HAP-1 (cell line): ENCODE measurements at regions not wholly inside any gene's neighbourhood (a gene's known extent, or its start where the extent isn't known, plus 50 kb on each side); places are given as distances from the start of the nearest gene placed in this dataset.

Experiments
- DNase-seq, 2 experiments: peaks; one replicate each; pipeline ENCODE4 v3.0.0-alpha.2; 2016 to 2020; ENCODE audit warnings: low spot score in 2 of 2
- H3K27me3 ChIP-seq: fragments of 250-450 bp; sonication (Bioruptor Pico); 2 replicates; pipeline ENCODE4 v1.5.1; 2020; ENCODE audit warnings: low read depth, mild to moderate bottlenecking, moderate library complexity
- H3K36me3 ChIP-seq: fragments of 250-450 bp; sonication (Bioruptor Pico); replicated peaks from 2 replicates; pipeline ENCODE4 v1.5.1; 2020; ENCODE audit warnings: mild to moderate bottlenecking
- H3K4me1 ChIP-seq: fragments of 250-450 bp; sonication (Bioruptor Pico); 2 replicates; pipeline ENCODE4 v1.5.1; 2020; ENCODE audit warnings: mild to moderate bottlenecking
- H3K4me3 ChIP-seq: fragments of 250-450 bp; sonication (Bioruptor Pico); 2 replicates; pipeline ENCODE4 v1.5.1; 2020; ENCODE audit warnings: mild to moderate bottlenecking, moderate library complexity
- H3K9me3 ChIP-seq: fragments of 250-450 bp; sonication (Bioruptor Pico); 2 replicates; pipeline ENCODE4 v1.5.1; 2020; ENCODE audit warnings: mild to moderate bottlenecking, moderate library complexity
- in situ Hi-C: fragments of 300-500 bp; cut with MboI; formaldehyde crosslinking; loops from 3 replicates; pipeline ENCODE4 v1.14.3; 2020; ENCODE audit warnings: low sequenced_read_pairs, inconsistent platforms, mixed read lengths

DNA sequence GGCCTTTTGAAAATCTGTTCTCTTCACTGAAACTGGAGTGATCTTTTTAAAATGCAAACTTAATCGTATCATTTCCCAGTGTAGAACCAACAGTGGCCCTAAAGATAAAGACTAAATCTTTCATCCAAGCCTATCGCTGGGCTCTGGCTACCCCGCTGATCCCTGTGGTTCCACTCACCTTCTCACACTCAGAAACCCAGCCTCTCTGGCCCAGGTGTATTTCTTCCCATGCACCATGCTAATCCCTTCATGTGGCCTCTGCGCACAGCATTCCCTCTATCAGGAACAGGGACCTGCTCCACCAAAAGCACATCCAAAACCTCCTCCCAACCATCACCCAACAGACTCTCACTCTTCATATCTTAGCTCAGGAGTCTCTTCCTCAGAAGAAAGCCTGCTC lies 214.1 kb upstream of the DAPK1 start:
- in situ Hi-C loops: no loop called here

DNA sequence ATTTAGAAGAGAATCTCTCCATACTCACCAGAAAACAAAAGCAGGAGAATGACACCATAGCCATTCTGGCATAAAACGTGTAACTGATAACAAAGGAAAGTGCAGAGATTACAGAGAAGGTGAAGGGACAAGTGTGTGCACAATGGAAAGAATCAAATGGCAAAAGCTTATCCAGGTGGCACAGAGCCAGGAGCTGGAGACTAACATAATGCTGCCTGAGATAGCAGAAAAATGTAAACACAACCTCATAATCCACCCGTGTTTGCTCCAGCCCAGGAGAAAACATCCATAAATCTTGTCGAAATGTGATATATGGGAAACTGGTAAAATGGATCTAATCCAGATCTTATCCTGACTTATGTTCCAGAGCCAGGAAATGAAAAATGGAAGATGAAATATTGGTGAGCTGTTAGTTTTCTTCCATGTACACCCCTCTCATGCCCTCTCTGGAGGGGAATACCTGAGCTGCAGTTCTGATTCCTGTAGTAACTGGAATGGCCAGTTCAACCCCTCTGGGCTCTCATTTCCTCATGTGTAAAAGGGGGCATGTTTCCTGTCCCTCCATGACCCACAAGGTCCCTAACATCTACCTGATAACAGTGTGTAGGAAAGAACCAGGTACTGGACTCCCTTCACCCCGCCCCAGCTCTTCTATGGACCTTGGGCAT lies 212.3 kb upstream of the DAPK1 start:
- no peaks in the 10 kb centered on the region for H3K27me3 ChIP-seq
- H3K4me3 ChIP-seq: no peak overlapping the region
- H3K9me3 ChIP-seq: no peaks in the 10 kb centered on the region
- H3K36me3 ChIP-seq: no peaks in the 10 kb centered on the region
- no peak for DNase-seq
- H3K4me1 ChIP-seq: no peaks in the 10 kb centered on the region
- in situ Hi-C loops: no loop called here

More for the DNA sequence above, 214.1 kb upstream of the DAPK1 start:
- no peaks in the 10 kb centered on the region for H3K36me3 ChIP-seq
- H3K27me3 ChIP-seq: no peaks in the 10 kb centered on the region
- no peaks in the 10 kb centered on the region for H3K9me3 ChIP-seq
- no peak for DNase-seq
- no peak overlapping the region for H3K4me3 ChIP-seq
- H3K4me1 ChIP-seq: no peaks in the 10 kb centered on the region

DNA sequence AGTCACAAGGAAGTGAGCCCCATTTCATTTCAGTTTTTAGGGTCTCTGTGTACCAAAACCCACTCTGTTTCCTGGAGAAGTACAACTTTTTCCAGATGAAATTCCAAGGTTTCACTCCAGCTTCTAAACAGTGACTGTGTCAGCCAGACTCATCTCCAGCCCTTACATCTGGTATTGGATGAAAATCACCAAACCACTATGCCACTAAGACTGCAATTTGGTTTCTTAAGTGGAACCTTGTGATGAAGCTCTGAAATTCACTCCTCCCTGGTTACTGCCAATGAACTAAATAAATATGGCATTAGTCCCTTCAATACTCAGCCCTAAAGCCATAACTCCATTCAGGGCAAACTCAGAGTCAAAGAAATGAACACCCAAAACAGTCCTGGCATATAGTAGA lies 211.2 kb upstream of the DAPK1 start:
- no peak for DNase-seq
- in situ Hi-C loops: no loop called here
- Histone ChIP-seq H3K27me3 (no peaks in the 10 kb centered on the region), H3K4me1 (no peaks in the 10 kb centered on the region), H3K36me3 (no peaks in the 10 kb centered on the region), H3K4me3 (no peak overlapping the region), H3K9me3 (no peaks in the 10 kb centered on the region)

DNA sequence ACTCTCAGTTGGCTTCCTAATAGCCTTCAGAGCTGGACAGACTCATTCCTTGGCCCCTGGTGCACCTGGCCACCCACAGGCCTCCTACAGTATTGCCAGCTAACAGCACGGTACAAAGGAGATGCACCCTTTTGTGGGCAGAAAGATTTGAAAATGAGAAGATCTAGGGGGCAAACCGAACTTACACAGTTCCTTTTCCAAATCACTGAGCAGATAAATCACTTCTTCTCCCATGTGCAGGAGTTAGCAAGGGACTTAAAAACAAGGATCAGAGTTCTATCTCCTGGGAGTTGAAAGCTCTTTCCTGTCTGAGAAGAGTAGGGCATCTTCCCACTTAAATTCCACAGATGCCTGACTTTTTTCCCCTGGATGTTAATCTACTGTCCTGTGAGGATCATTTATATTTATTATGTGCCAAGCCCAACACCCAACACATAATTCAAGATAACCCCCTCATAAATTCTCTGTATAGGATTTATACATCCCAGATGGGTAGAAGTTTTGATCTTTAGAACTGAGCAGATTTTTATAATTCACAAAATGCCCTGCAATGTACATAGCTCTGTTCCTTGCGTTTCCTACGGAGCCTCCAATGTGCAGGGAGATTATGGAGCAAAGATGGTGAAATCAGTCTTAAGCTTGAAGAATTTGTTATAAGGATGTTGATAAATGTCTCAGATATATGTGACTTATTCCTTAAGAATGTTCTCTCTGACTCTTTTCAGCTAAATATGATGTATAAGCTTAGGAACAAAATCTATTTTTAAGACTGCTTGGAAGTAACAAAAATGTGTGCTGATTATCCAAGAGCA lies 207.2 kb upstream of the DAPK1 start:
- no peaks in the 10 kb centered on the region for H3K4me1 ChIP-seq
- in situ Hi-C loops: no loop called here
- H3K36me3 ChIP-seq: no peaks in the 10 kb centered on the region
- H3K27me3 ChIP-seq: no peaks in the 10 kb centered on the region
- DNase-seq: no peak
- H3K9me3 ChIP-seq: no peaks in the 10 kb centered on the region
- H3K4me3 ChIP-seq: no peak overlapping the region

DNA sequence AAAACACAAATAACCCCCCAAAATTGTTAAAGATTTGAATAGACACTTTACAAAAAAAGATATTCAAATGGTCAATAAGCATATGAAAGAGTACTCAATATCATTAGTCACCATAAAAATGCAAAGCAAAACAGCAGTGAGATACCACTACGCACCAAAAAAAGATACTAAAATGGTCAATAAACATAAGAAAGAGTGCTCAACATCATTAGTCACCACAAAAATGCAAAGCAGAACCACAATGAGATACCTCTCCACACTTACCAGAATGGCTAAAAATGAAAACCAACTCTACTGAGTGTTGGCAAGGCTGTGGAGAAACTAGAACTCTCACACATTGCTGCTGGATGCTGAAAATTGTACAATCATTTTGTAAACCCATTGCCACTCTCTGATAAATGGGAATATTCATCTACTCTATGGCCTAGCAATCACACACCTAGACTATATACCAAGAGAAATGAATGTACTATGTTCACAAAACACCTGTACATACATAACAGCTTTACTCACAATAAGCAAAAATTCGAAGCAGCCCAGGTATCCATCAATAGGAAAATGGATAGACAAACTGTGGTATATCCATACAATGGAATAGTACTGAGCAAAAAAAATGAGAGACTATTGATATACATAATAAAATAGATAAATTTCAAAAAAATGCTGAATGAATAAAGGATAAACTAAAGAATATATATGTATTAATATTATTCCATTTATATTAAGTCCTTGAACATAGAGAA lies 205.0 kb upstream of the DAPK1 start:
- no peaks in the 10 kb centered on the region for H3K9me3 ChIP-seq
- H3K4me1 ChIP-seq: no peaks in the 10 kb centered on the region
- no peak for DNase-seq
- no peak overlapping the region for H3K4me3 ChIP-seq
- in situ Hi-C loops: no loop called here
- no peaks in the 10 kb centered on the region for H3K36me3 ChIP-seq
- no peaks in the 10 kb centered on the region for H3K27me3 ChIP-seq

DNA sequence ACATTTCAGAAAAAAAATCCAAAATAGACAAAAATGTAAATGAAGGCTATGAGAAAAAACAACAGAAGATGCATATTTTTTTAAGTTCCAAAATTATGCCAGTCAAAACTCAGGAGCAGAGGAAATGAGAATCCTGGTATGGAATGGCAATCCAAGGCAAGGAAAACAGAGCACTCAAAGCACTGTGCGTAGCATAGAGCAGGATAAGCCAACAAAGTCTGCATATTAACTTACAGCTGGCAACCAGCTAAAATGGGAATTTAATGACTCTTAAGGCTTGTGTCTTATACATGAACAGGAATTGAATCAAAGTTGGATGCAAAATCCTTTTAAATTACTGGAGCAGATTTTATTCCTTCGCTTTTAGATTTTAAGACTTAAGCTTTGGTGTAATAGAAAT lies 203.5 kb upstream of the DAPK1 start:
- in situ Hi-C loops: no loop called here
- Histone ChIP-seq H3K4me3 (no peak overlapping the region), H3K4me1 (no peaks in the 10 kb centered on the region), H3K36me3 (no peaks in the 10 kb centered on the region), H3K9me3 (no peaks in the 10 kb centered on the region), H3K27me3 (no peaks in the 10 kb centered on the region)
- no peak for DNase-seq

DNA sequence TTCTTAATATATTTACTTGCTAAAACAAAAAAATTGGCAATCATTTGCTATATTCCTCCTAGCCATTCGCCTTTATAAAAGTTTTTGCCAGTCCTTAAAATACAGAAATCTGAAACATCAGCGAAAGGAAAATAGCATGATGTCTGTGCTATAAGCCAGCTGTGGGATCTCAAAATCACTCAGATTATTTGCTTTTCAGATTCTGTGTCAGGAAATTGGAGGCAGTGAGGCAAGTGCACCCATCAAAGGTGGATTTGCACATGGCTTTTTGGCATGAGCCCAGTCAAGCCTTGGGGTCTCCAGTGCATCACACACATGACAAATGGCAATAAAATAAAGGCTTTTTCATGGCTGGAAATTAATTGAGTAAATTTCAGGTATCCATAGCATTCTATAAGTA lies 196.8 kb upstream of the DAPK1 start:
- H3K27me3 ChIP-seq: no peaks in the 10 kb centered on the region
- in situ Hi-C loops: loop anchor here (25.0 kb wide), 1 partner anchor 664 kb away; no protein-coding TSS in a partner anchor
- H3K4me3 ChIP-seq: no peak overlapping the region
- no peak for DNase-seq
- no peaks in the 10 kb centered on the region for H3K4me1 ChIP-seq
- no peaks in the 10 kb centered on the region for H3K36me3 ChIP-seq
- H3K9me3 ChIP-seq: no peaks in the 10 kb centered on the region

DNA sequence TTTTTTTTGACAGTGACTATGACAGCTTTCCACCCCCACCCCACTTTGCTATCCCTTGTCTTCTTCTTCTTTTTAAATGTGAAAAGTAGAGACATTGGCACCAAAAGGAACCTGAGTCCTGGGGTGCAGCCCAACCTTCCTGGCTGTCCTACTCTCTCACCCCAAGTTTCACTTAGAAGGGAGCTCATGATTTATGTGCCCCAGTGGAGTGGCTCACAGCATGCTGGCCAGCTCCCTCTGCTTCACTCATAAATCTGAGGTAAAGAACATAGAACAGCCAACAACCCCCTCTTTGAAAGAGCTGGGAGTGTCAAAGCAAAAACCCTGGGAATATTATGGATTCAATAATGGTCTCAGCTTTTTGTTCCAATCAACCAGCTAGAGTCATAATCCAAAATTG lies 196.3 kb upstream of the DAPK1 start:
- no peaks in the 10 kb centered on the region for H3K27me3 ChIP-seq
- in situ Hi-C loops: loop anchor here (25.0 kb wide), 1 partner anchor 664 kb away; no protein-coding TSS in a partner anchor
- H3K4me3 ChIP-seq: no peak overlapping the region
- no peaks in the 10 kb centered on the region for H3K9me3 ChIP-seq
- no peaks in the 10 kb centered on the region for H3K4me1 ChIP-seq
- no peaks in the 10 kb centered on the region for H3K36me3 ChIP-seq
- DNase-seq: no peak

DNA sequence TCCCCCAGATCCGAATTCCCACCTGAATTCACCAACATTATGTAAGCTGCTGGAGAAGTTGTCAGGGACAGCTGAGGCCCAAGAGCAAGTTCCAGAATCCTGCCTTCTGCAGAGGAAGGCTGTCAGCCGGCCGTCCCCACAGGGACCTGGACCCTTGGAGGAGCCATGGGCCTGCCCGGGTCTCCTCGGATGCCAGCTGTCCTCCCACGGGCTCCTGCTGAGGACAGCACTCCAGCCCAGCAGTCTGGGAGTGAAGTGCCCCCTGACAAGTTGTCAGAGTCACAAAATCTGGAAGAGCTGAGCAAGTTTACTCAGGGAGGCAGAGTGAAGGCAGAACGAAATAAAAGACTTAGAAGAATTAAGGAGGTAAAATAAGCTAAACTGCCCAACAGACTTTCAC lies 192.5 kb upstream of the DAPK1 start:
- no peaks in the 10 kb centered on the region for H3K27me3 ChIP-seq
- H3K9me3 ChIP-seq: no peaks in the 10 kb centered on the region
- no peaks in the 10 kb centered on the region for H3K36me3 ChIP-seq
- in situ Hi-C loops: loop anchor here (25.0 kb wide), 1 partner anchor 668 kb away; no protein-coding TSS in a partner anchor
- H3K4me3 ChIP-seq: no peak overlapping the region
- no peak for DNase-seq
- H3K4me1 ChIP-seq: no peaks in the 10 kb centered on the region

DNA sequence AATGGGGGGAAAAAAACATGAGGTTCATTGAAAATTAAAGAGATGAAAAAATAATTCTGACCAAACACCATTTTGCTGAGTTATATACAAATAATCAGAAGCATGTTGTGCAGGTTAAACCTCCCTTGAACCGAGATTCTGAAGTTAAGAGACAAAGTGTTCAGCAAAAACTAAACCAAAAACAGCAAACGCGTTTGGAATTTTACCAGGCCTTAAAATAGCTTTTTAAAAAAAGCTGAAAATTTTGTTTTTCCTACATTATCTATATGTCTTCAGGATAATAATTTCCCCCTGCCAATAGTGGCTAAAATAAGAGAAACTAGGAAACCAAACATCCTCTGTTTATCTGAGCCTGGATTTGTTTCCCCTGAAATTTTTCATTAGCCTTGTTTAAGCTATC lies 191.7 kb upstream of the DAPK1 start:
- H3K4me3 ChIP-seq: no peak overlapping the region
- in situ Hi-C loops: loop anchor here (25.0 kb wide), 1 partner anchor 669 kb away; no protein-coding TSS in a partner anchor
- H3K36me3 ChIP-seq: no peaks in the 10 kb centered on the region
- H3K9me3 ChIP-seq: no peaks in the 10 kb centered on the region
- H3K27me3 ChIP-seq: no peaks in the 10 kb centered on the region
- DNase-seq: no peak
- H3K4me1 ChIP-seq: no peaks in the 10 kb centered on the region

DNA sequence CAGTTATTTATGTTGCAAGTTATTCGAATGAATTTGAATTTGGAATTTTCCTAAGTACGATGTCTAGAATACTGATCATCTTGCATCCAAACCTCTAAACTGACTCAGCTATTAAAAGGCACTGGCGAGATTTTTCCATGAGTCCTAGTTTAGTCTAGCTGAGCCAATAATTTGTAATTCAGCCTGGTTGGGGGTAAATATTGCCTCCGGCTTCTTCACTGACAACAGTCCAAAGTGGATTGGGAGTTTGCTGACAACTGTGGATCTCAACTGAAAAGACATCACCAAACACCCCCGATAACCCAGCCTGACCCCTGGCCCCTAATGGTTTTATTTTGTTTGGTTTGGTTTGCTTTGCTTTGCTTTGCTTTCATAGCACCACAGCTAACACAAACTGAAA lies 189.8 kb upstream of the DAPK1 start:
- Histone ChIP-seq H3K9me3 (no peaks in the 10 kb centered on the region), H3K4me1 (no peaks in the 10 kb centered on the region), H3K36me3 (no peaks in the 10 kb centered on the region), H3K4me3 (no peak overlapping the region), H3K27me3 (no peaks in the 10 kb centered on the region)
- in situ Hi-C loops: loop anchor here (25.0 kb wide), 1 partner anchor 671 kb away; no protein-coding TSS in a partner anchor
- DNase-seq: no peak

DNA sequence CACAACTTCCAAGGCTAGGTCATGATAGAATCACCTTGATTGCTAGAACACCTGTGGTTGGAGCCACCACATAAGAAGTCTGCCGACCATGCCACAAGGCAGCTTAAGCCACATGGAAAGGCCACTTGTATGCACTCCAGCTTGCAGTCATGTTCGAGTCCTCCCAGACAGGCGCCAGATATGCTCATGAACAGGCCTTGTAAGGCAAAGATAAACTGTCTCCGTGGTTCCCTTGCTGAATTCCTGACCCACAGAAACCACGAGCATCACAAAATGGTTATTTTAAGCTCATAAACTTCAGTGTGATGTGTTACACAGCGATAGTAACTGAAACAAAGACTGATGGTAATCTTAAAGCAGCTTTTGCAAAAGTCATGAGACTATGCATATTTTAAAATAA lies 188.4 kb upstream of the DAPK1 start:
- Histone ChIP-seq H3K9me3 (no peaks in the 10 kb centered on the region), H3K36me3 (no peaks in the 10 kb centered on the region), H3K4me1 (no peaks in the 10 kb centered on the region), H3K4me3 (no peak overlapping the region), H3K27me3 (no peaks in the 10 kb centered on the region)
- in situ Hi-C loops: loop anchor here (25.0 kb wide), 1 partner anchor 672 kb away; no protein-coding TSS in a partner anchor
- no peak for DNase-seq

DNA sequence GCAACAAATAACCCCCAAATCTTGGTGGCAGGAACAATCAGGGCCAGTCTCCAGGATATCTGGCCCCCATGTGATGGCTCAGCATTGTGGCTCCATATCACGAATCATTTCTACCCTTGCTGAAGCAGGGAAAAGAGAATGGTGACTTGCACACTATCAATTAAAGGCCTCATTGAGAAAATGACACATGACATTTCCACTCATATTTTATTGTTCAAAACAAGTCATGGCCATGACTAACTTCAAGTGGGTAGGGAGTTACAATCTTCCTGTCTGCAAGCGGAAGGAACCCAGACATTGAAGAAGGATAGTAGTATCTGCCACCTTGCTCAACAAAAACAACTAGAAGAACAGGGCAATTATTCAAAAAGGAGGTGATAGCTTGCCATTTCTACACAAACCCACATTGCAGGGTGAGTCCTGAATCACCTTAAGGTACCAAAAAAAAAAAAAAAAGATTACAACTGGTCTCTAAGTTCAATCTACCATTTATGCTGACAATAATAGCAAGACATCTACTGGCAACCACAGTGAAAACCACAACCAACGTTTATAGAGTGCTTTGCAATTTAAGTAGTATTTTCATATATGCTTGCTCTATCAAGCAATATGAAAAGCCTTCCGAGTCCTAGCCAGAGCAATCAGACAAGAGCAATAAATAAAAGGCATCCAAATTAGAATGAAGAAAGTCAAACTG lies 186.7 kb upstream of the DAPK1 start:
- DNase-seq: no peak
- Histone ChIP-seq H3K9me3 (no peaks in the 10 kb centered on the region), H3K4me1 (no peaks in the 10 kb centered on the region), H3K27me3 (no peaks in the 10 kb centered on the region), H3K36me3 (no peaks in the 10 kb centered on the region), H3K4me3 (no peak overlapping the region)
- in situ Hi-C loops: loop anchor here (25.0 kb wide), 1 partner anchor 674 kb away; no protein-coding TSS in a partner anchor
